Lower leg skin (tissue), 4 donors: ENCODE measurements at regions not wholly inside any gene's neighbourhood (a gene's known extent, or its start where the extent isn't known, plus 50 kb on each side); places are given as distances from the start of the nearest gene placed in this dataset.

Experiments
- DNase-seq, 2 donors: peaks; one replicate each; pipeline ENCODE4 v3.0.0-alpha.2; 2019; ENCODE audit warnings: low spot score in 2 of 2
- H3K4me3 ChIP-seq: fragments of 200-600 bp; sonication (generic); 2 replicates; pipeline ENCODE4 v1.5.1; 2017; ENCODE audit warnings: mild to moderate bottlenecking, low read depth; ENCODE audit not compliant: poor library complexity, severe bottlenecking
- CTCF ChIP-seq, 3 donors: fragments of 450-650 bp; IDR thresholded peaks; one replicate each; pipeline ENCODE4 v1.5.1; 2016; ENCODE audit warnings: antibody characterized with exemption in 3 of 3, mild to moderate bottlenecking in 3 of 3, moderate library complexity in 2 of 3
- POLR2A ChIP-seq, 2 donors: fragments of 450-650 bp; IDR thresholded peaks; one replicate each; pipeline ENCODE4 v1.6.1; 2016 to 2017; ENCODE audit warnings: antibody characterized with exemption in 2 of 2, mild to moderate bottlenecking in 1 of 2, moderate library complexity in 1 of 2
- WGBS, 2 donors: methylation state at CpG; one replicate each; pipeline ENCODE4 v1.1.5; 2018; 5-methylcytosine and 5-hydroxymethylcytosine counted together
- intact Hi-C: fragments of 100-400 bp; cut with DNase I; formaldehyde crosslinking; loops from one replicate; pipeline ENCODE4 v1.15.0; 2023; ENCODE audit warnings: low total_unique reads

GRCh38 chr9:11902610-11903009, 790.6 kb upstream of the TYRP1 start:
- DNase-seq: no peak
- intact Hi-C loops: no loop called here
- no peak overlapping the region for H3K4me3 ChIP-seq
- 56 to 65% methylated on average over 1 of the region's 1 CpG for WGBS, 2 donors
- no peak for TF ChIP-seq POLR2A (IDR thresholded peaks at IDR 0.05)
- no peak for TF ChIP-seq CTCF (IDR thresholded peaks at IDR 0.05)

GRCh38 chr9:11915699-11916098, 777.5 kb upstream of the TYRP1 start:
- WGBS, 2 donors: 39 to 45% methylated on average over 2 of the region's 2 CpGs
- no peak overlapping the region for H3K4me3 ChIP-seq
- intact Hi-C loops: no loop called here
- DNase-seq: no peak
- TF ChIP-seq POLR2A (IDR thresholded peaks at IDR 0.05) (no peak), CTCF (IDR thresholded peaks at IDR 0.05) (no peak)

GRCh38 chr9:11928871-11929321, 764.3 kb upstream of the TYRP1 start:
- TF ChIP-seq POLR2A (IDR thresholded peaks at IDR 0.05) (no peak), CTCF (IDR thresholded peaks at IDR 0.05) (no peak)
- intact Hi-C loops: no loop called here
- DNase-seq: no peak
- WGBS, 2 donors: 93 to 97% methylated on average over 17 of the region's 17 CpGs
- no peak overlapping the region for H3K4me3 ChIP-seq

- intact Hi-C loops: no loop called here
- no peak overlapping the region for H3K4me3 ChIP-seq
- TF ChIP-seq POLR2A (IDR thresholded peaks at IDR 0.05) (no peak), CTCF (IDR thresholded peaks at IDR 0.05) (no peak)
- WGBS, 2 donors: 81 to 84% methylated on average over 3 of the region's 3 CpGs
- DNase-seq: no peak
These were observed 762.1 kb upstream of the TYRP1 start for GRCh38 chr9:11931109-11931508.

GRCh38 chr9:11931751-11932150, 761.4 kb upstream of the TYRP1 start:
- WGBS, 2 donors: 69 to 73% methylated on average over 3 of the region's 3 CpGs
- no peak for DNase-seq
- TF ChIP-seq POLR2A (IDR thresholded peaks at IDR 0.05): no peak
- no peak for TF ChIP-seq CTCF (IDR thresholded peaks at IDR 0.05)
- intact Hi-C loops: no loop called here
- H3K4me3 ChIP-seq: no peak overlapping the region

- no peak overlapping the region for H3K4me3 ChIP-seq
- intact Hi-C loops: no loop called here
- no peak for DNase-seq
- TF ChIP-seq POLR2A (IDR thresholded peaks at IDR 0.05) (no peak), CTCF (IDR thresholded peaks at IDR 0.05) (no peak)
These were observed 759.3 kb upstream of the TYRP1 start for GRCh38 chr9:11933926-11934325.
